GM12874 (cell line): ENCODE measurements at regions not wholly inside any gene's neighbourhood (a gene's known extent, or its start where the extent isn't known, plus 50 kb on each side); places are given as distances from the start of the nearest gene placed in this dataset.

ENCODE experiments used
- CTCF ChIP-seq: IDR thresholded peaks from 2 replicates; pipeline ENCODE4 v1.5.1; 2011; ENCODE audit warnings: low read depth, mild to moderate bottlenecking, control low read depth, low read length, moderate library complexity; ENCODE audit not compliant: insufficient read depth

GRCh38 chr3:71990545-71990944 is 205.6 kb upstream of the PROK2 start:
- TF ChIP-seq CTCF: no peak

GRCh38 chr3:71989165-71989564 is 204.2 kb upstream of the PROK2 start:
- no peak for TF ChIP-seq CTCF

- no peak for TF ChIP-seq CTCF
Observed at GRCh38 chr3:71987828-71988227, 202.9 kb upstream of the PROK2 start.

- no peak for TF ChIP-seq CTCF
Observed at GRCh38 chr3:71987089-71987735, 202.3 kb upstream of the PROK2 start.

GRCh38 chr3:71986606-71987005 is 201.7 kb upstream of the PROK2 start:
- TF ChIP-seq CTCF: no peak

GRCh38 chr3:71984843-71985613 is 200.1 kb upstream of the PROK2 start:
- no peak for TF ChIP-seq CTCF

- no peak for TF ChIP-seq CTCF
Observed at GRCh38 chr3:71983694-71984093, 198.7 kb upstream of the PROK2 start.
